Subcutaneous abdominal adipose tissue (tissue), 5 donors: ENCODE measurements at regions not wholly inside any gene's neighbourhood (a gene's known extent, or its start where the extent isn't known, plus 50 kb on each side); places are given as distances from the start of the nearest gene placed in this dataset.

Experiments
- H3K27ac ChIP-seq: one replicate; pipeline ENCODE4 v1.7.0; 2013; ENCODE audit warnings: low read depth, mild to moderate bottlenecking, inconsistent platforms, low read length, moderate library complexity
- H3K27me3 ChIP-seq, 5 donors: one replicate each; pipeline ENCODE4 v1.7.0; 2013; ENCODE audit warnings: low read length in 5 of 5, inconsistent platforms in 1 of 5; ENCODE audit not compliant: control insufficient read depth in 5 of 5, insufficient read depth in 4 of 5
- H3K36me3 ChIP-seq, 5 donors: one replicate each; pipeline ENCODE4 v1.7.0; 2013; ENCODE audit warnings: low read length in 5 of 5; ENCODE audit not compliant: control insufficient read depth in 5 of 5, insufficient read depth in 5 of 5
- H3K4me1 ChIP-seq, 5 donors: one replicate each; pipeline ENCODE4 v1.7.0; 2013; ENCODE audit warnings: low read length in 5 of 5, mild to moderate bottlenecking in 3 of 5, moderate library complexity in 1 of 5; ENCODE audit not compliant: control insufficient read depth in 5 of 5, insufficient read depth in 5 of 5
- H3K4me3 ChIP-seq, 5 donors: one replicate each; pipeline ENCODE4 v1.7.0; 2013; ENCODE audit warnings: low read length in 5 of 5, low read depth in 1 of 5
- H3K9ac ChIP-seq, 5 donors: one replicate each; pipeline ENCODE4 v1.7.0; 2013; ENCODE audit warnings: low read length in 5 of 5, mild to moderate bottlenecking in 4 of 5, moderate library complexity in 3 of 5
- H3K9me3 ChIP-seq, 5 donors: one replicate each; pipeline ENCODE4 v1.7.0; 2013; ENCODE audit warnings: low read length in 5 of 5; ENCODE audit not compliant: control insufficient read depth in 5 of 5
- donor health status: healthy.
- donor health status: healthy.
- donor health status: healthy.
- donor health status: healthy.
- donor health status: healthy.

- no peaks in the 10 kb centered on the region for H3K4me1 ChIP-seq
- peaks cover 0 to 6% (median 3%) of the 10 kb centered on the region in 5 donors for H3K27me3 ChIP-seq
- no peak overlapping the region for H3K4me3 ChIP-seq
- no peak overlapping the region for H3K9ac ChIP-seq
- no peaks in the 10 kb centered on the region for H3K9me3 ChIP-seq
- no peaks in the 10 kb centered on the region for H3K36me3 ChIP-seq
- no peak overlapping the region for H3K27ac ChIP-seq
Observed at GRCh38 chr18:51437280-51438271, 240.1 kb upstream of the MEX3C start.

DNA sequence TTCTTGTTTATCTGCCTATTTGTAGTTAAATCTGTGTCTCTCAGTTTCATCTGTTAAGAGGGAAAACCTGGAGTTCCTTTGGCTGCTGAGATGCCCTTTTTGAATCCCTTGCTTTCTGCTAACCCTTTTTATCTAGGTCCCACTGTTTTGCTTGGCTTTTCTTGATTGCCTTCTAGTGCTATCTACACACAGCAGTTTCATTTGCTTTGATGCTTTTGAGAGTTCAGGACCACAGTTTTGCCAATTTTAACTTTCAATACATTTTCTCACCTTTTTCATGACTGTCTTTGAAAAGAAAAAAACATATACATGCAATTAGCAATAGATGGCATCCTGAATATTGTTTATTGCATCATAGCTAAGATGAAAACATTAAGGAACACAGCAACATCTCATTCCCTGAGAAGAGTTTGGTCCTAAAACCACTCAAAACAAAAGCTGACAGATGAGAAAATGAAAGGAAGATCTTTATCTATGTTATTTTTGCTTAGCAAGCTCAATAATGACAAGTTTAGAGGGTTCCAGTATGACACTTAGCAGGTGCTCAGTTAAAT lies 241.4 kb upstream of the MEX3C start:
- Histone ChIP-seq H3K4me1 (no peaks in the 10 kb centered on the region), H3K36me3 (no peaks in the 10 kb centered on the region), H3K27ac (no peak overlapping the region), H3K27me3 (peaks cover 0 to 8% (median 3%) of the 10 kb centered on the region in 5 donors), H3K9ac (no peak overlapping the region), H3K9me3 (no peaks in the 10 kb centered on the region), H3K4me3 (no peak overlapping the region)

DNA sequence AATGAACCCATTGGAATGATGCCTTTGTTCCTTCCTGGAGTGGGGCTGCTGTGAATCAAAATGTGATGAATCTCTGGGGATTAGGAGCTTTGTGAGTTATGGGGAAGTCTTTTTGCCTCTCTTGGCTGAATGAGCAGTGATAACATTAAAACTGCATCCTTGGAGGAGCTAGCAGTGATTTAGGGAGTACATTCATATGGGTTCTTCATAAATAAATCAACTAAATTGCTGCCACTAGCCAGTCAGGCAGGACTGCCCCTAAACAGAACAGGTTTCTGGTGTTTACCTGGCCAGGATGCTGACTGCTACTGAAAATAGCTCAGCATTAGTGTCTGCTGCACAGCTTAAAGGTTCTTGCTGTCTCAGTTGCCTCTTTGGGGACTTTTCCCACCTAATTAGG lies 244.5 kb upstream of the MEX3C start:
- Histone ChIP-seq H3K4me3 (no peak overlapping the region), H3K27me3 (peaks cover 0 to 5% (median 3%) of the 10 kb centered on the region in 5 donors), H3K27ac (no peak overlapping the region), H3K9me3 (no peaks in the 10 kb centered on the region), H3K4me1 (peaks cover 0 to 12% (median 6%) of the 10 kb centered on the region in 5 donors), H3K9ac (no peak overlapping the region), H3K36me3 (no peaks in the 10 kb centered on the region)

DNA sequence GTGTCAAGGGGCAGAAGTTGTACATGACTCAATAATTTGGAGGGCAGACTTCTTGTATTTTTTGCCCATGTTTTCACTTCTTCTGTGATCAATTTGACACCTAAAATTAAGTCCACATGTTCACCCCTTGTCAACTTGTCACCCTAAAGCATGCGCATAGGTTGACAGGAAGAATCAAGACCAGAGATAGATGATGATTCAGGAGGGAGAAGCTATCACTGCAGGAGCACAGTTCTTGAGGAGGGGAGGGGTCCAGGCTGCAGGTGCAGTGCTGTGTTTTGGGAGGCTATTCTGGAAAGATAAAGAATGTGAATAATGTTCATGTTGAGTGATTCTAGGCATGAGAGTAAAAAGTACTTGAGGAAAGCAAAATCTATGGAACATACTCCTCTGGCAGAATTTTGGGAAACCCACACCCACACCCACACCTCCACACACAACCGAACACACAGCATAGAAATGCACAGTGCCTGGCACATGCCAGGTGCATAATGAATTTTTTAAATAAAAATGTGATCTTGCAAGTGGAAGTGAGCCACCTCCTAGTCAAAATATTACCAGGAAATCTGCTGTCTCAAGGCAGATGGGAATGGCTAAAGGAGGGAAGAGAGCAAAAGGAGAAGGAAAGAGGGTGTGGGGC lies 249.2 kb upstream of the MEX3C start:
- Histone ChIP-seq H3K4me3 (no peak overlapping the region), H3K4me1 (peaks cover 3 to 25% (median 18%) of the 10 kb centered on the region in 5 donors), H3K27me3 (peaks cover 0 to 2% (median 0%) of the 10 kb centered on the region in 5 donors), H3K9ac (no peak overlapping the region), H3K36me3 (no peaks in the 10 kb centered on the region), H3K9me3 (no peaks in the 10 kb centered on the region), H3K27ac (no peak overlapping the region)

DNA sequence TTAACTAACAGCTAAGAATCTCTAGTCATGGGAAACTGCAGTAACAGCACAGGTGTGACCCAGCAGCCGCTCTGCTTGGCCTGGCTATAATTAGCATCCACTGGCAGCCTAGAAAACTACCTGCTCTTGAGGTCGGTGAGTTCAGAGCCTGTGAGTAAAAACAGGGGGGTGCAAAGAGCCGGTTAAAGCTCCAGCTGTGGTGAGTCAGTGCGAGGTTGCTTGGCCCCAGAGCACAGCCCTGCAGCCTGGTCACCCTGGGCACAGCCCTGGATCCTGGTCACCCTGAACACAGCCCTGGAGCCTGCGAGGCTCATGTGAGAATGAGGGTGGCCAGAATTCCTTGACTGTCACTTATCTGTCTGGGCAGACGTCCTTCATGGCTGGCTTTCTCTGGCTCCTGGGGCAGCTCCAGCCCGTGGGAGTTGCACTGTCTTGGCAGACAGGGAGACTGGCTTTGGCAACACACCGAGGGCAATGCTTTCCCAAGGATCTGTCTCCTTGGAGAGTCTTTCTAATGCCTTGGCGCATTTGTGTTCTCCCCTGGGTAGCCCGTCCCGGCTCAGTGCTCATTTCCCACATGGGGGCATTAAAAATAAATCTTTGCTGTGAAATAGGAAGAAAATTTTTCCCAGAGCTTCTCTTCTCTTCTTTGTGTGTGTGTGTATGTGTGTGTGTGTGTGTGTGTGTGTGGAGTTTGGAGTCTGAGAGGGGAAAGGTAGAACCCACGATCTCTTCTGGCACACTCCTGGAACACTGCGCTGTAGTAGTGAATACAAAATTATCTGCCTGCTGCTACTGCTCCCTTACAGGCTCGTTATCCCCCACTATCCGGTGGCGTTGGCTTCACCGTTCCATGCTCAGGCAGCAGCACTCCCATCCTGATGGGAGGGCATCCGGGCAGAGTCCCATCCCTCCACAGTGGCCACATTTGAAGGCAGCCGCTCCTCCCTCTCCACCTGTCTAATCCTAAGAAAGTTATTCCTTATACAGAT lies 250.2 kb upstream of the MEX3C start:
- Histone ChIP-seq H3K9me3 (no peaks in the 10 kb centered on the region), H3K4me1 (peaks cover 3 to 25% (median 18%) of the 10 kb centered on the region in 5 donors), H3K27me3 (peaks cover 0 to 2% (median 0%) of the 10 kb centered on the region in 5 donors), H3K9ac (no peak overlapping the region), H3K4me3 (peak overlapping the region in 1 of 5 donors; percentile 9), H3K36me3 (no peaks in the 10 kb centered on the region), H3K27ac (no peak overlapping the region)

DNA sequence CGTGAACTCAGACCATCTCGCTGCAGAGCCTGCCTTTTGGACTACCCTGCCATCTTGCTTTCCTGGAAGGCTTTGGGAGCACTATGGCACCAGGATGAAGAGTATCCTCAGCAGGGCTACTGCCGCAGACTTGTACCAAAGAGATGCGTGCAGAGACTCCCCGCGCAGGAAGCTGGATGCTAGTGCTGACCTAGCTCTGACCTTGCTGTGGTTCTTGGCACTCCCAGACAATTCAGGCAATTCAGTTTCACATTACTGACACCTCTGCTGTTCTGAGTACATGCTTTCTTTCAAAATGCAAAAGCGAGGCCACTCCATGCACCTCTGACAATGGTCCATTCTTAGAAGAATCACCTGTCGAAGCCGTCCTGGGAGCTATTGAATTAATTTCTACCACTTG lies 251.5 kb upstream of the MEX3C start:
- Histone ChIP-seq H3K27ac (no peak overlapping the region), H3K9me3 (no peaks in the 10 kb centered on the region), H3K9ac (no peak overlapping the region)

GRCh38 chr18:51453594-51453993 lies 256.1 kb upstream of the MEX3C start:
- no peak overlapping the region for H3K4me3 ChIP-seq
- H3K4me1 ChIP-seq: no peaks in the 10 kb centered on the region
- H3K9me3 ChIP-seq: no peaks in the 10 kb centered on the region
- H3K9ac ChIP-seq: no peak overlapping the region
- no peaks in the 10 kb centered on the region for H3K36me3 ChIP-seq
- no peaks in the 10 kb centered on the region for H3K27me3 ChIP-seq
- no peak overlapping the region for H3K27ac ChIP-seq

More for the DNA sequence above, 251.5 kb upstream of the MEX3C start:
- no peak overlapping the region for H3K4me3 ChIP-seq
- no peaks in the 10 kb centered on the region for H3K27me3 ChIP-seq
- H3K4me1 ChIP-seq: peaks cover 3 to 25% (median 18%) of the 10 kb centered on the region in 5 donors
- H3K36me3 ChIP-seq: no peaks in the 10 kb centered on the region

DNA sequence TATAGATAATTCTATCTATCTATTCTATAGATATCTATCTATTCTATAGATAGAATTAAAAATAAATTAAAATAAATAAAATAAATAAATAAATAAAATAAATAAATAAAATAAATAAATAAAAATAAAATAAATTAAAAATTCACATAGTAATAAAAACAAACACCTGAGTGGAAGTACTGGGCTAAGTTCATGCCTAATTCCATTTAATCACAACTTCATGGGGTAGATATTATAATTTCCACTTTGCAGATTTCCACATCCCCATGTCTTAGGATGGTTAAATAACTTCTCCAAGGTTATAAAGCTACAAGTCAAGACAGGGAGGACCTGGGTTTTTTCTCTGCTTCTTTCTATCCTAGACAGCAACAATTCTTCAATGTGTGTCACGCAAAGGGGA lies 261.4 kb upstream of the MEX3C start:
- H3K9me3 ChIP-seq: no peaks in the 10 kb centered on the region
- H3K36me3 ChIP-seq: no peaks in the 10 kb centered on the region
- no peak overlapping the region for H3K27ac ChIP-seq
- H3K9ac ChIP-seq: no peak overlapping the region
- no peaks in the 10 kb centered on the region for H3K27me3 ChIP-seq
- no peaks in the 10 kb centered on the region for H3K4me1 ChIP-seq
- no peak overlapping the region for H3K4me3 ChIP-seq

- no peaks in the 10 kb centered on the region for H3K36me3 ChIP-seq
- H3K4me3 ChIP-seq: no peak overlapping the region
- no peaks in the 10 kb centered on the region for H3K9me3 ChIP-seq
- no peaks in the 10 kb centered on the region for H3K4me1 ChIP-seq
- H3K9ac ChIP-seq: no peak overlapping the region
- H3K27me3 ChIP-seq: peaks cover 0 to 3% (median 0%) of the 10 kb centered on the region in 5 donors
- no peak overlapping the region for H3K27ac ChIP-seq
Observed at GRCh38 chr18:51461956-51462355, 264.5 kb upstream of the MEX3C start.
